H1 (cell line): ENCODE measurements at regions not wholly inside any gene's neighbourhood (a gene's known extent, or its start where the extent isn't known, plus 50 kb on each side); places are given as distances from the start of the nearest gene placed in this dataset.

Experiments used
- CTCF ChIA-PET: fragments of 300-600 bp; sonication (Branson Sonifier 250); formaldehyde crosslinking; loops from one replicate; lab custom pipeline; 2021; ENCODE audit not compliant: partially characterized antibody; lab: Charles Lee
- POLR2A ChIA-PET: fragments of 300-600 bp; sonication (Branson Sonifier 250); formaldehyde crosslinking; loops from one replicate; lab custom pipeline; 2021; ENCODE audit warnings: inconsistent platforms; ENCODE audit not compliant: partially characterized antibody; lab: Charles Lee
- DNase-seq, 2 experiments: peaks; one replicate each; pipeline versions ENCODE4 v3.0.0 to v3.0.0-alpha.2; 2010 to 2022; ENCODE audit warnings: low spot score in 2 of 2, low read depth in 1 of 2, mixed read lengths in 1 of 2
- FAIRE-seq: peaks from 2 replicates; lab custom pipeline; 2011; peaks lifted over from hg19 to GRCh38; lab: Jason Lieb, UNC
- H2AFZ ChIP-seq: 2 replicates; pipeline ENCODE4 v1.8.1; 2012; ENCODE audit warnings: low read length, inconsistent platforms
- H2AK5ac ChIP-seq: 2 replicates; pipeline ENCODE4 v1.6.1; 2013; ENCODE audit warnings: low read depth, low read length
- H2BK120ac ChIP-seq: replicated peaks from 2 replicates; pipeline ENCODE3; 2013; ENCODE audit warnings: low read depth, low read length, inconsistent platforms
- H2BK12ac ChIP-seq: 2 replicates; pipeline ENCODE4 v1.6.1; 2013; ENCODE audit warnings: low read depth, low read length
- H2BK15ac ChIP-seq: 2 replicates; pipeline ENCODE4 v1.6.1; 2013; ENCODE audit warnings: low read length
- H2BK20ac ChIP-seq: 2 replicates; pipeline ENCODE4 v1.6.1; 2013; ENCODE audit warnings: low read length
- H2BK5ac ChIP-seq: 2 replicates; pipeline ENCODE4 v1.6.1; 2013; ENCODE audit warnings: low read depth, low read length
- H3K14ac ChIP-seq: 2 replicates; pipeline ENCODE4 v1.6.1; 2013; ENCODE audit warnings: inconsistent platforms; ENCODE audit not compliant: insufficient read length
- H3K18ac ChIP-seq: 2 replicates; pipeline ENCODE4 v1.6.1; 2013; ENCODE audit warnings: low read length; ENCODE audit errors: extremely low read depth
- H3K23ac ChIP-seq: 2 replicates; pipeline ENCODE4 v1.6.1; 2013; ENCODE audit warnings: inconsistent platforms; ENCODE audit not compliant: insufficient read length
- H3K23me2 ChIP-seq: 2 replicates; pipeline ENCODE4 v1.6.1; 2013; ENCODE audit warnings: low read depth, low read length
- H3K27ac ChIP-seq: 2 replicates; pipeline ENCODE4 v1.6.1; 2011; ENCODE audit warnings: low read depth, low read length, inconsistent platforms
- H3K27me3 ChIP-seq, 4 experiments: replicated peaks in 1 of 4; 1 replicate in 1 of 4; 2 replicates in 3 of 4; pipeline versions ENCODE4 v1.6.1 to v1.8.1; 2011 to 2013; ENCODE audit warnings: low read length in 3 of 4, mild to moderate bottlenecking in 3 of 4, inconsistent platforms in 2 of 4, mixed read lengths in 2 of 4, moderate library complexity in 1 of 4; ENCODE audit not compliant: control insufficient read depth in 3 of 4, insufficient read depth in 3 of 4; ENCODE audit errors: extremely low read depth in 1 of 4
- H3K36me3 ChIP-seq, 4 experiments: 2 replicates each; pipeline versions ENCODE4 v1.6.1 to v1.8.1; 2011 to 2013; ENCODE audit warnings: mild to moderate bottlenecking in 4 of 4, low read length in 3 of 4, moderate library complexity in 2 of 4, control low read depth in 1 of 4, inconsistent platforms in 1 of 4; ENCODE audit not compliant: insufficient read depth in 4 of 4, control insufficient read depth in 2 of 4
- H3K4ac ChIP-seq: replicated peaks from 2 replicates; pipeline ENCODE3; 2013; ENCODE audit warnings: low read length, low read depth, mixed read lengths, inconsistent platforms; ENCODE audit not compliant: insufficient read length
- H3K4me1 ChIP-seq, 4 experiments: replicated peaks in 1 of 4; 1 replicate in 1 of 4; 2 replicates in 3 of 4; pipeline versions ENCODE4 v1.6.1 to v1.8.1; 2011 to 2013; ENCODE audit warnings: low read length in 3 of 4, inconsistent platforms in 2 of 4, mixed read lengths in 1 of 4; ENCODE audit not compliant: insufficient read depth in 4 of 4, control insufficient read depth in 3 of 4
- H3K4me2 ChIP-seq, 2 experiments: 2 replicates each; pipeline versions ENCODE4 v1.6.1 to v1.8.1; 2011 to 2013; ENCODE audit warnings: low read depth in 2 of 2, low read length in 2 of 2, control low read depth in 1 of 2, inconsistent platforms in 1 of 2, mild to moderate bottlenecking in 1 of 2; ENCODE audit not compliant: insufficient read depth in 1 of 2
- H3K4me3 ChIP-seq, 4 experiments: fragments of 200-600, 300-600 bp in 1 of 4; sonication (generic), shearing (Covaris generic), sonication (Bioruptor Twin) in 1 of 4; 2 replicates each; pipeline versions ENCODE4 v1.5.1 to v1.8.1; 2011 to 2016; ENCODE audit warnings: low read length in 4 of 4, low read depth in 3 of 4, control low read depth in 2 of 4, inconsistent platforms in 2 of 4, mild to moderate bottlenecking in 2 of 4, mixed read lengths in 1 of 4, moderate library complexity in 1 of 4; ENCODE audit not compliant: insufficient read depth in 2 of 4; ENCODE audit errors: extremely low read depth in 1 of 4
- H3K56ac ChIP-seq: replicated peaks from 2 replicates; pipeline ENCODE3; 2013; ENCODE audit warnings: low read depth, mild to moderate bottlenecking, mixed read lengths, low read length, inconsistent platforms; ENCODE audit not compliant: insufficient read length
- H3K79me1 ChIP-seq: 2 replicates; pipeline ENCODE4 v1.6.1; 2013; ENCODE audit warnings: low read depth, low read length, control low read depth
- H3K79me2 ChIP-seq, 2 experiments: 2 replicates each; pipeline versions ENCODE4 v1.6.1 to v1.8.1; 2012 to 2013; ENCODE audit warnings: low read length in 2 of 2, mild to moderate bottlenecking in 2 of 2, inconsistent platforms in 1 of 2; ENCODE audit not compliant: insufficient read depth in 2 of 2, control insufficient read depth in 1 of 2
- H3K9ac ChIP-seq, 4 experiments: replicated peaks in 1 of 4; 1 replicate in 1 of 4; 2 replicates in 3 of 4; pipeline versions ENCODE4 v1.6.1 to v1.8.1; 2011 to 2013; ENCODE audit warnings: low read depth in 3 of 4, low read length in 3 of 4, control low read depth in 2 of 4, mild to moderate bottlenecking in 2 of 4, moderate library complexity in 2 of 4, inconsistent platforms in 1 of 4; ENCODE audit errors: extremely low read depth in 1 of 4
- H3K9me3 ChIP-seq, 2 experiments: 2 replicates each; pipeline versions ENCODE4 v1.6.1 to v1.8.1; 2012 to 2013; ENCODE audit warnings: mild to moderate bottlenecking in 2 of 2, moderate library complexity in 2 of 2, control low read depth in 1 of 2, inconsistent platforms in 1 of 2, low read depth in 1 of 2, low read length in 1 of 2, mixed read lengths in 1 of 2; ENCODE audit not compliant: insufficient read depth in 2 of 2
- H4K20me1 ChIP-seq, 2 experiments: replicated peaks in 1 of 2; 2 replicates each; pipeline versions ENCODE3 to v1.8.1; 2011 to 2013; ENCODE audit warnings: inconsistent platforms in 2 of 2, low read length in 2 of 2, mild to moderate bottlenecking in 1 of 2; ENCODE audit not compliant: insufficient read depth in 2 of 2, control insufficient read depth in 1 of 2
- H4K5ac ChIP-seq: 2 replicates; pipeline ENCODE4 v1.6.1; 2013; ENCODE audit warnings: low read length, low read depth, mixed read lengths, inconsistent platforms; ENCODE audit not compliant: insufficient read length
- H4K8ac ChIP-seq: 2 replicates; pipeline ENCODE4 v1.8.0; 2013; ENCODE audit warnings: mild to moderate bottlenecking, moderate library complexity, low read length, inconsistent platforms; ENCODE audit not compliant: insufficient read depth; ENCODE audit errors: extremely low read depth
- H4K91ac ChIP-seq: replicated peaks from 2 replicates; pipeline ENCODE3; 2013; ENCODE audit warnings: low read length, mixed read lengths, inconsistent platforms; ENCODE audit not compliant: insufficient read length
- BCL11A ChIP-seq, 2 experiments: IDR thresholded peaks; one replicate each; pipeline ENCODE4 v1.6.1; 2011; ENCODE audit warnings: low read depth in 2 of 2, low read length in 2 of 2, mild to moderate bottlenecking in 2 of 2
- BRCA1 ChIP-seq: IDR thresholded peaks from 2 replicates; pipeline ENCODE4 v1.6.1; 2012; ENCODE audit warnings: low read depth, low read length, improper control_type of control experiment
- EGR1 ChIP-seq: IDR thresholded peaks from 2 replicates; pipeline ENCODE4 v1.6.1; 2011; ENCODE audit warnings: low read depth, low read length, borderline replicate concordance
- EP300 ChIP-seq, 2 experiments: IDR thresholded peaks; 1 replicate in 1 of 2; 2 replicates in 1 of 2; pipeline ENCODE4 v1.6.1; 2011 to 2012; ENCODE audit warnings: low read depth in 2 of 2, low read length in 2 of 2, mild to moderate bottlenecking in 2 of 2, borderline replicate concordance in 1 of 2, inconsistent platforms in 1 of 2, moderate library complexity in 1 of 2
- GABPA ChIP-seq: IDR thresholded peaks from 2 replicates; pipeline ENCODE4 v1.6.1; 2011; ENCODE audit warnings: mild to moderate bottlenecking, low read length, moderate library complexity, borderline replicate concordance; ENCODE audit not compliant: insufficient read depth
- GTF2F1 ChIP-seq: IDR thresholded peaks from 2 replicates; pipeline ENCODE4 v1.6.1; 2012; ENCODE audit warnings: low read depth, low read length, improper control_type of control experiment, borderline replicate concordance
- KDM4A ChIP-seq: IDR thresholded peaks from one replicate; pipeline ENCODE4 v1.7.1; 2012; ENCODE audit warnings: low read depth, mild to moderate bottlenecking, moderate library complexity, low read length, inconsistent platforms; ENCODE audit not compliant: severe bottlenecking
- RNF2 ChIP-seq: fragments of 200-900, 300-1000 bp; sonication (generic); IDR thresholded peaks from 2 replicates; pipeline ENCODE4 v1.7.1; 2016; ENCODE audit warnings: borderline replicate concordance, low read depth, mild to moderate bottlenecking, antibody characterized with exemption, low read length; ENCODE audit not compliant: poor library complexity, severe bottlenecking; ENCODE audit errors: missing control alignments
- SP4 ChIP-seq: IDR thresholded peaks from 2 replicates; pipeline ENCODE4 v1.6.1; 2012; ENCODE audit warnings: low read length, inconsistent platforms
- YY1 ChIP-seq: IDR thresholded peaks from 2 replicates; pipeline ENCODE4 v1.6.1; 2011; ENCODE audit warnings: low read depth, mild to moderate bottlenecking, low read length
- WGBS, 2 experiments: shearing (Covaris generic) in 1 of 2; methylation state at CpG; one replicate each; pipeline versions ENCODE4 v1.1.6 to v1.1.7; 2013 to 2015; ENCODE audit warnings: low lambda C conversion rate in 2 of 2, mixed read lengths in 2 of 2, inconsistent platforms in 1 of 2, low coverage in 1 of 2, missing lambda C conversion rate in 1 of 2; ENCODE audit not compliant: insufficient replicate concordance in 2 of 2, insufficient coverage in 1 of 2, insufficient read length in 1 of 2; ENCODE audit errors: extremely low coverage in 1 of 2, missing lambda C conversion rate in 1 of 2; 5-methylcytosine and 5-hydroxymethylcytosine counted together
- TF ChIP-seq, protein P1 (sequence below): IDR thresholded peaks from 2 replicates; pipeline ENCODE4 v1.6.1; 2011; ENCODE audit warnings: low read length, improper control_type of control experiment

DNA sequence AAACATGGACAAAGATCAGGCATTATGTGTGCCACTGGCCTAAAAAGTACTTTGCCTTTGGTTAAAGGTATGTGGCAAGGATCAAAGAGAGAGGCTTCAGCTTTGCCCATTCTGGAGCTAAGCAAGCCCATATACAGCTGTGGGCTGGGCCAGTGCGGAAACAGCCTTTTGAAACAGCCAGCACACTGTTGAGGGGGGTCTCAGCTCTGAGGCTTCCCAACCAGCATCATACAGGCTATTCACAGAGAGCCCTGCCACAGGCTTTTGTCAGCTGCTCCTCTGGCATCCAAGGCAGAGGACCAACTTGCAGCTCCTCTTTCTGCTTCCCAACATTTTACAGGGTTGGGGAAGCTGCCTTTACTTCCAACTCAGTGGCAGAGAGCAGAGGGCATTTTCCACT lies 63.2 kb upstream of the FOXB1 start:
- H3K4ac ChIP-seq = no peak overlapping the region
- H4K5ac ChIP-seq = no peak overlapping the region
- no peak overlapping the region; a peak in 1 of 4 replicates for H3K4me2 ChIP-seq
- no peak overlapping the region for H2BK20ac ChIP-seq
- POLR2A ChIA-PET = no interaction called here
- no peak overlapping the region for H2AK5ac ChIP-seq
- no peak overlapping the region for H2BK15ac ChIP-seq
- H4K20me1 ChIP-seq = no peaks in the 10 kb centered on the region
- H3K79me1 ChIP-seq = no peaks in the 10 kb centered on the region
- no peak overlapping the region; the same call in 1 of the 2 replicates for H3K18ac ChIP-seq
- no peak overlapping the region for H3K9ac ChIP-seq
- DNase-seq (no peak), FAIRE-seq (no peak)
- no peak overlapping the region for H4K91ac ChIP-seq
- CTCF ChIA-PET = interaction anchor here (1.3 to 3.8 kb wide), 3 partner anchors 24 to 189 kb away, joined by 5 to 12 read pairs (median 6); no protein-coding TSS in a partner anchor
- H3K79me2 ChIP-seq = no peaks in the 10 kb centered on the region
- no peak overlapping the region for H3K56ac ChIP-seq
- H2AFZ ChIP-seq = no peak overlapping the region
- no peak overlapping the region for H3K23ac ChIP-seq
- no peak overlapping the region for H2BK120ac ChIP-seq
- no peak overlapping the region for H3K27ac ChIP-seq
- no peak overlapping the region for H3K4me3 ChIP-seq
- peaks cover 0 to 9% (median 5%) of the 10 kb centered on the region in 4 experiments; a peak in 5 of 7 replicates for H3K4me1 ChIP-seq
- no peaks in the 10 kb centered on the region for H3K27me3 ChIP-seq
- no peaks in the 10 kb centered on the region for H3K9me3 ChIP-seq
- H2BK12ac ChIP-seq = no peak overlapping the region
- no peaks in the 10 kb centered on the region for H3K36me3 ChIP-seq
- H2BK5ac ChIP-seq = no peak overlapping the region
- TF ChIP-seq YY1 (no peak), RNF2 (no peak), EP300 (IDR thresholded peaks at IDR 0.05; ENCODE audit: borderline replicate concordance in 1 of 2, low read depth in 2 of 2, low read length in 2 of 2) (no peak), BCL11A (IDR thresholded peaks at IDR 0.05; ENCODE audit: low read depth in 2 of 2, low read length in 2 of 2) (no peak), EGR1 (no peak), KDM4A (no peak), SP4 (no peak), BRCA1 (no peak), GABPA (no peak), GTF2F1 (no peak)
- TF ChIP-seq, protein P1, sequence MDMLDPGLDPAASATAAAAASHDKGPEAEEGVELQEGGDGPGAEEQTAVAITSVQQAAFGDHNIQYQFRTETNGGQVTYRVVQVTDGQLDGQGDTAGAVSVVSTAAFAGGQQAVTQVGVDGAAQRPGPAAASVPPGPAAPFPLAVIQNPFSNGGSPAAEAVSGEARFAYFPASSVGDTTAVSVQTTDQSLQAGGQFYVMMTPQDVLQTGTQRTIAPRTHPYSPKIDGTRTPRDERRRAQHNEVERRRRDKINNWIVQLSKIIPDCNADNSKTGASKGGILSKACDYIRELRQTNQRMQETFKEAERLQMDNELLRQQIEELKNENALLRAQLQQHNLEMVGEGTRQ = no peak
- no peaks in the 10 kb centered on the region for H3K23me2 ChIP-seq
- no peak overlapping the region for H4K8ac ChIP-seq
- WGBS, 2 experiments = 87% methylated on average over 1 of the region's 1 CpG; no CpG with 5 or more reads in 1 of the 2 experiments
- no peak overlapping the region for H3K14ac ChIP-seq
